Right kidney (tissue), 1 donor: ENCODE measurements at regions not wholly inside any gene's neighbourhood (a gene's known extent, or its start where the extent isn't known, plus 50 kb on each side); places are given as distances from the start of the nearest gene placed in this dataset.
"Not testable (repeated sequence)": the region's sequence is repeated elsewhere in the genome, so short reads cannot be mapped to it uniquely, and the experiment has no call there.

ENCODE experiments used
- DNase-seq: peaks from one replicate; pipeline ENCODE4 v3.0.0-alpha.2; 2016

DNA sequence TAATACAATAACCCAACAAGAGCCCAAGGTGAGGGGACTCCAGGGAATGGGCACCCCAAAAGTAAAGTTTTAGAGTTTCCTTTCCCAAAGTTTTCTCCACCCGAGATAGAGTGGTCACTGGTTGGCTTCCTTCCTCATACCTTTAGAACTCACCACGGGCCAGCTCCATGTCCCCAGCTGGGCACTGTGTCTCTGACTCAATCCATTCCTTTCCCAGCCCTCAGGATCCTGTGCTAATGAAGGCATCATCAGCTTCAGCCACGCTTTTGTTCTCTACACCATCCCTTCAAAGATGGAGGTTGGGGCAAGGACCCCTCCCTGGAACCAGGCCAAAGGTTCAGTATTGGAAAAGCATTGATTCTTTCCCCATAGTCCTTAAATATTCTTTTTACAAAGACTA is 59.8 kb upstream of the VASH1 start:
- no peak for DNase-seq

DNA sequence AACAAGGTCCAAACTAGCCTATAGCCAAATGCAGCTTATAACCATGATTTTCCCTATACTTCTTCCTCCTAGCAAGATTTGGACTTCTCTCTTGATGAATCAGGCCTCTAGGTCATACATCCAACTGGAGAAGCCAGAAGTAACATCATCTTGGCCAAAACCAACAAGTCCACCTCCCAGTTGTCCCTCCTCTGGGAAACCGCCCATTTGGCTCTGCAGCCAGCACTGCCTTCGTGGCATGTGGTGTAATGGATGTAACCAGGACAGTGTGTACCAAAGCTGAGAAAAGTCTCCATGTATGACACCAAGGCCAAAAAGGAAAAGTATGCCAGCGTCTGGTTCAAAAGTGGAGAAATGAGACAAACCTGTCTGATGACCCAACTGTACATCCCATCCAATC is 59.3 kb upstream of the VASH1 start:
- no peak for DNase-seq

DNA sequence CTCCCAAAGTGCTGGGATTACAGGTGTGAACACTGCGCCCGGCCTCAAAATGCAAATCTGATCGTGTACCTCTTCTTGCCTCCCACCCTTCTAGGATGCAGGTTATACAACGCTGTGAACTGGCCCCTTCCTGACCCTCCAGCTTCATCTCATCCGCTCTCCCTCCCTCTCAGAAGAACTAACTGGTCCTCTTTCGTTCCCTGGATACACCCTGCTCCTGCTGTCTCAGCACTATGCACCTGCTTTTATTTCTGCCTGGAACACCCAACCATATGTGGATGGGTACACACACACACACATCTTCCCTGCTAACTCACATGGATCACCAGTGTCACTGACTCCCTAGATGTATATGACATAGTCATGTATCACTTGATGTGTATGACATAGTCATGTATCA is 56.1 kb upstream of the VASH1 start:
- DNase-seq: no peak

DNA sequence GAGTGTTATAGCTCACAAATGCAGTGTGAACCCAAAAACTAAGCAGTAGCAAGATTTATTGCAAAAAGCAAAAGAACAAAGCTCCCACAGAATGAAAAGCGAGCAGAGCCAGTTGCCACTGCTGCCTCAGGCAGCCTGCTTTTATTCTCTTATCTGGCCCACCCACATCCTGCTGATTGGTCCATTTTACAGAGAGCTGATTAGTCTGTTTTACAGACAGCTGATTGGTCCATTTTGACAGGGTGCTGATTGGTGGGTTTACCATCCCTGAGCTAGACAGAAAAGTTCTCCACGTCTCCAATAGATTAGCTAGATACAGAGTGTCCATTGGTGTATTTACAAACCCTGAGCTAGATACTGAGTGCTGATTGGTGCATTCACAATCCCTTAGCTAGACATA is 55.1 kb upstream of the VASH1 start:
- DNase-seq: not testable (repeated sequence)

- DNase-seq: no peak
Measured at GRCh38 chr14:76706811-76707210, 54.5 kb upstream of the VASH1 start.

DNA sequence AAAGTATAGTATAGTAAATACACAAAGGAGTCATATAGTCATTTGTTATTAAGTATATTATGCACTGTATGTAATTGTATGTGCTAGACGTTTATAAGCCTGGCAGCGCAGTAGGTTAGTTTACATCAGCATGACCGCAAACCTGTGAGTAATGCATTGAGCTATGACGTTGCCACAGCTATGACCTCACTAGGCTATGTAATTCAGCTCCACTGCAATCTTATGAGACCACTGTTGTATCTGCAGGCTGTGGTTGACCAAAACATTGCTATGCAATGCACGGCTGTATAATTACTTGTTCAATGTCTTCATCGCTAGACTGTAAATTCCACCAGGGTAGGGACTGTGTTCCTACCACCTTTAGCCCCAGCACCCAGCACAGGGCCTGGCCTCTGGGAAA is 53.2 kb upstream of the VASH1 start:
- no peak for DNase-seq

DNA sequence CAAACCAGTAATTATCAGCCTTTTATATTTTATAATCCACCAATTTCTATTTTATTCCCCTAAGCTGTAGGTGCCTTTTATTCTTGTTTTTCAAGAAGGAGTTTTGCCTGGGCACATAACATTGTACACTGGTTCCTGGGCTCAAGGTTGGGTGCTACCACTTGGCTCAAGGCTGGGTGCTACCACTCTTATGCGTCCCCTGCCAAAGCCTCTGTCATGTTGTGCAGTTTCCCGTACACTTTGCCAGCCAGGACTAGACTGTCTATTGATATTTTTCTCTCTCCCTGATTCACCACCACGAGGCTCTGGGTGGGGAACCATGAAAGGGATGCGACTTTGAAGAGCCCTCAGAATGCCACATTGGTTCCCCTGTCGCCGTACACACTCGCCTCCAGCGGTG is 52.5 kb upstream of the VASH1 start:
- DNase-seq: no peak

DNA sequence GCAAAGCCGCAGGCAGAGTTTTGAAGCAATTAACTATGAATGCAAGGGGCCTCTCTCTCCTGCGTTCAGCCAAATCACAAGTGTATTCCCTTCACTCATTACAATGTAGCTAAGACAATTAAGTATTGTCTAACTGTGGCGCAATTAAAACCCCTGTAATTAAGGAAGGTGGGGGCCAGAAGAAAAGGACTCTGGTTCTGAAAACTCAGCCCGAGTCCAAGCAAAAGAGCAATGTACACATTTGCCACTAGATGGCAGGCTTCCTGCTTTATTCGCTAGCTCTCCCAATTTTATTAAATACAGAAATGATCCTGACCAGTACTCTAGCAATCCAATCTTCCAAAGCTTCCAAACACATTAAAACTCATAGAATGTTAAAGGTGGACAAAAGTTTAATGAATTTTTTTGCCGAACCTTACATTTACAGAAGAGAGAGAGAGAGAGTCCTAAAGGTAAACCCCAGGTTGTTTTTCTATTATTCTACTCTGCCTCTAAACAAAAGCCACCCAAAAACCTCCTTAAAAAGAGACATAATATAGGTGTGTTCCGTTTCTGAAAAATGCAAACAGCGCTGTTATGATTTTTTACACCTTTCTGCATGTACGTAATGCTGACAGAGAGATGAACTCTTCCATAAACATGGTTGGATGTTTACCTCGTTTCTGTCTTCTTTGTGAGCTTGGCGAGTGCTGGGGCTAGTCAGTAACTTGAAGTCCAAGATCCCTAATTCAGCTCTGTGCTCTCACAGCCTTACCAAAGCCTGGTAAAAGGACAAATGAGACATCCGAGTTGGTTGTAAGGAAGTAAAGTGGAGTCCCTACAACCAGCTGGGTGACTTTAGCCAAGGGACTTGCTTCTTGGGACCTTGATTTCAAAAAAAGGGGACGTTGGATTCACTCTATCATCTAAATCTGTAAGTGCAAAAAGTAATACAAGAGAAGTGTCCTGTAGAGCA is 50.9 kb upstream of the VASH1 start:
- DNase-seq: peak; percentile 28
